Ishikawa (cell line): ENCODE measurements at regions not wholly inside any gene's neighbourhood (a gene's known extent, or its start where the extent isn't known, plus 50 kb on each side); places are given as distances from the start of the nearest gene placed in this dataset.
A peak's percentile ranks its signal among the peaks of the same experiment; 100 is the strongest.

ENCODE experiments used
- CEBPB ChIP-seq: IDR thresholded peaks from 2 replicates; pipeline ENCODE4 v1.6.1; 2012
- CREB1 ChIP-seq: IDR thresholded peaks from 2 replicates; pipeline ENCODE4 v1.6.1; 2012; ENCODE audit warnings: low read depth
- EGR1 ChIP-seq: IDR thresholded peaks from 2 replicates; pipeline ENCODE4 v1.6.1; 2012
- EP300 ChIP-seq: IDR thresholded peaks from 2 replicates; pipeline ENCODE4 v1.6.1; 2012; ENCODE audit warnings: borderline replicate concordance
- FOXM1 ChIP-seq: IDR thresholded peaks from 2 replicates; pipeline ENCODE4 v1.6.1; 2012; ENCODE audit warnings: low read depth, borderline replicate concordance
- MAX ChIP-seq: IDR thresholded peaks from 2 replicates; pipeline ENCODE4 v1.6.1; 2012
- NFIC ChIP-seq: IDR thresholded peaks from 2 replicates; pipeline ENCODE4 v1.6.1; 2012
- RAD21 ChIP-seq: IDR thresholded peaks from 2 replicates; pipeline ENCODE4 v1.6.1; 2012; ENCODE audit warnings: low read depth
- REST ChIP-seq: IDR thresholded peaks from 2 replicates; pipeline ENCODE4 v1.6.1; 2012; ENCODE audit warnings: low read depth, mild to moderate bottlenecking
- TAF1 ChIP-seq: IDR thresholded peaks from 2 replicates; pipeline ENCODE4 v1.6.1; 2012; ENCODE audit warnings: low read depth, mild to moderate bottlenecking
- TCF12 ChIP-seq: IDR thresholded peaks from 2 replicates; pipeline ENCODE4 v1.6.1; 2012; ENCODE audit warnings: low read depth
- TEAD4 ChIP-seq: IDR thresholded peaks from 2 replicates; pipeline ENCODE4 v1.6.1; 2012
- USF1 ChIP-seq: IDR thresholded peaks from 2 replicates; pipeline ENCODE4 v1.6.1; 2012
- YY1 ChIP-seq: IDR thresholded peaks from 2 replicates; pipeline ENCODE4 v1.6.1; 2012; ENCODE audit warnings: low read depth
- ZBTB7A ChIP-seq: IDR thresholded peaks from 2 replicates; pipeline ENCODE4 v1.6.1; 2012; ENCODE audit warnings: low read depth

DNA sequence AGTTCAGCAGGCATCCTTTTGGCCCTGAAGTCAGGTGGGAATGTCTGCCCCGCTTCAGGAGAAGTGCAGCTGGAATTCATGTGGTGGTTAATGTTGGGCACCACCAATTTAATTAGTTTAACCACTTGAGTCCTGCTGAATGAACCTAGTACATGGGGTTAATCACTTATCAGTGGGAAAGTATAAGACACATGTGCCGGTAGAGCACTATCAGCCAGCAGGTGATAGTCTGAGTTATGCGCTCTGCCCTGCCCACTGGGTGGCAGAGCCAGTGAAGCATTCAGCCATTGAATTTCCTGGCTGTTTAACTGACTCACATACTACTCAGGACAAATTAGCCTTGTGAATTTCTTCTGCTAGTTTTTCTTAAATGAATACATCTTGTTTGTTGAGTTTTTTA, 789.7 kb upstream of the PRR20A start:
- TF ChIP-seq TEAD4: peak; percentile 90
- peak; percentile 76 for TF ChIP-seq NFIC
- no peak for TF ChIP-seq TAF1
- peak; percentile 92 for TF ChIP-seq FOXM1
- TF ChIP-seq YY1: peak; percentile 57; the same call in 1 of the 2 replicates
- TF ChIP-seq EP300: peak; percentile 95
- TF ChIP-seq TCF12: peak; percentile 97
- TF ChIP-seq MAX: peak; percentile 86
- peak; percentile 51; the same call in 1 of the 2 replicates for TF ChIP-seq USF1
- peak; percentile 37 for TF ChIP-seq RAD21
- no peak for TF ChIP-seq EGR1
- TF ChIP-seq ZBTB7A: no peak
- TF ChIP-seq CEBPB: peak; percentile 39

- no peak for TF ChIP-seq EGR1
- 0 out of 2 replicates have a peak, but pooled peaks have one; percentile 17 for TF ChIP-seq CEBPB
- peak; percentile 43 for TF ChIP-seq TEAD4
- TF ChIP-seq FOXM1: peak; percentile 81
- no peak for TF ChIP-seq NFIC
- peak; percentile 90 for TF ChIP-seq EP300
- no peak for TF ChIP-seq YY1
- no peak; the same call in 1 of the 2 replicates for TF ChIP-seq MAX
- no peak for TF ChIP-seq ZBTB7A
- no peak for TF ChIP-seq USF1
- peak; percentile 10; the same call in 1 of the 2 replicates for TF ChIP-seq RAD21
- peak; percentile 79 for TF ChIP-seq TCF12
- no peak for TF ChIP-seq CREB1
- no peak for TF ChIP-seq TAF1
- no peak for TF ChIP-seq REST
These were observed 788.4 kb upstream of the PRR20A start for GRCh38 chr13:56352361-56352760.

GRCh38 chr13:56352901-56353300, 787.8 kb upstream of the PRR20A start:
- TF ChIP-seq FOXM1: no peak
- TF ChIP-seq EP300: no peak
- no peak for TF ChIP-seq EGR1
- TF ChIP-seq NFIC: 0 out of 2 replicates have a peak, but pooled peaks have one; percentile 37
- no peak for TF ChIP-seq TAF1
- no peak for TF ChIP-seq RAD21
- no peak for TF ChIP-seq TCF12
- TF ChIP-seq USF1: no peak
- peak; percentile 36; the same call in 1 of the 2 replicates for TF ChIP-seq MAX
- no peak for TF ChIP-seq YY1
- no peak for TF ChIP-seq ZBTB7A
- TF ChIP-seq TEAD4: 0 out of 2 replicates have a peak, but pooled peaks have one; percentile 16
- TF ChIP-seq CEBPB: 0 out of 2 replicates have a peak, but pooled peaks have one; percentile 9
- no peak for TF ChIP-seq REST
- TF ChIP-seq CREB1: no peak

DNA sequence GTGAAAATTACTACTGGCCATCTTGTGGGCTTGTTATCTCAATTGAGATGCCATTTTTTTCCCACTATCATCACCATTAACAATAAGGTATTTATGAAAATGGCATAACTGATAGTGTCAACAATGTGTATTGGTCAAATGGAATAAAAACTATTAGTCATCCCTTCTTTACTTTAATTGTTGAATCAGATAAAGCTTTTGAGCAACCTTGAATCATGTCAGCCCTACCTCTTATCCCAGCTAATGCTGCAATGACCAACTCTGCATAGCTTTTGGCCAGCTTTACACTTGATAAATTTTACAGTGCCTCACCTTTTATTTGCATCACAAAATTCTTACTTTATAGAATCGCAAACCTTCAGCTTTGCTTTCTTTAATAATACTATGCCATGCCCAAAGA, 784.0 kb upstream of the PRR20A start:
- no peak for TF ChIP-seq MAX
- no peak for TF ChIP-seq YY1
- no peak for TF ChIP-seq RAD21
- no peak for TF ChIP-seq ZBTB7A
- TF ChIP-seq EP300: no peak
- TF ChIP-seq EGR1: no peak
- no peak for TF ChIP-seq CEBPB
- no peak for TF ChIP-seq TCF12
- TF ChIP-seq USF1: no peak
- no peak for TF ChIP-seq NFIC
- no peak for TF ChIP-seq REST
- no peak for TF ChIP-seq TAF1
- no peak for TF ChIP-seq CREB1
- no peak for TF ChIP-seq TEAD4
- TF ChIP-seq FOXM1: no peak
